NCI-H146 treated with DMSO at 0.1 percent for 48 hours (cell line): ENCODE measurements at regions not wholly inside any gene's neighbourhood (a gene's known extent, or its start where the extent isn't known, plus 50 kb on each side); places are given as distances from the start of the nearest gene placed in this dataset.

ENCODE experiments used
- DNase-seq: peaks from one replicate; lab custom pipeline; 2025; ENCODE audit not compliant: unreplicated experiment; lab: John Stamatoyannopoulos, UW

GRCh38 chr3:94179059-94179458 is 116.2 kb downstream of the NSUN3 start:
- peak; percentile 21 for DNase-seq

GRCh38 chr3:94183551-94183950 is 120.7 kb downstream of the NSUN3 start:
- DNase-seq: peak; percentile 7

- no peak for DNase-seq
Measured at GRCh38 chr3:94184781-94185180, 121.9 kb downstream of the NSUN3 start.

GRCh38 chr3:94185753-94186152 is 122.9 kb downstream of the NSUN3 start:
- DNase-seq: no peak

GRCh38 chr3:94187697-94188096 is 124.8 kb downstream of the NSUN3 start:
- DNase-seq: no peak

GRCh38 chr3:94195381-94195780 is 132.5 kb downstream of the NSUN3 start:
- no peak for DNase-seq

- DNase-seq: no peak
Measured at GRCh38 chr3:94206291-94206690, 143.4 kb downstream of the NSUN3 start.

GRCh38 chr3:94210256-94210655 is 147.4 kb downstream of the NSUN3 start:
- no peak for DNase-seq

GRCh38 chr3:94217406-94217805 is 154.5 kb downstream of the NSUN3 start:
- DNase-seq: no peak

- no peak for DNase-seq
Measured at GRCh38 chr3:94220426-94220825, 157.6 kb downstream of the NSUN3 start.

- DNase-seq: no peak
Measured at GRCh38 chr3:94221829-94222228, 159.0 kb downstream of the NSUN3 start.

- DNase-seq: no peak
Measured at GRCh38 chr3:94225148-94225865, 162.4 kb downstream of the NSUN3 start.

- DNase-seq: no peak
Measured at GRCh38 chr3:94226078-94226477, 163.2 kb downstream of the NSUN3 start.

- no peak for DNase-seq
Measured at GRCh38 chr3:94232921-94233320, 170.1 kb downstream of the NSUN3 start.

- DNase-seq: no peak
Measured at GRCh38 chr3:94234177-94234788, 171.4 kb downstream of the NSUN3 start.

- no peak for DNase-seq
Measured at GRCh38 chr3:94241986-94242385, 179.1 kb downstream of the NSUN3 start.

GRCh38 chr3:94246171-94246570 is 183.3 kb downstream of the NSUN3 start:
- DNase-seq: no peak

- no peak for DNase-seq
Measured at GRCh38 chr3:94248042-94248441, 185.2 kb downstream of the NSUN3 start.

GRCh38 chr3:94249491-94250079 is 186.7 kb downstream of the NSUN3 start:
- peak; percentile 33 for DNase-seq

- DNase-seq: no peak
Measured at GRCh38 chr3:94251566-94251965, 188.7 kb downstream of the NSUN3 start.

- DNase-seq: no peak
Measured at GRCh38 chr3:94252316-94252715, 189.5 kb downstream of the NSUN3 start.
